ENCODE measurements at regions not wholly inside any gene's neighbourhood (a gene's known extent, or its start where the extent isn't known, plus 50 kb on each side); places are given as distances from the start of the nearest gene placed in this dataset.

- TF ChIP-seq CTCF (IDR thresholded peaks at IDR 0.05) = no peak
- ATAC-seq (ENCODE audit: low FRiP score) (no peak), DNase-seq (ENCODE audit: low spot score) (no peak)
Observed at GRCh38 chr7:49433794-49434193, 339.6 kb upstream of the VWC2 start.

- no peak for ATAC-seq (ENCODE audit: low FRiP score)
Observed at GRCh38 chr7:49434846-49435245, 338.6 kb upstream of the VWC2 start.

GRCh38 chr7:49438281-49438680 is 335.2 kb upstream of the VWC2 start:
- ATAC-seq (ENCODE audit: low FRiP score) (no peak), DNase-seq (ENCODE audit: low spot score) (no peak)
- no peak for TF ChIP-seq CTCF (IDR thresholded peaks at IDR 0.05)

More at GRCh38 chr7:49434846-49435245, 338.6 kb upstream of the VWC2 start:
- no peak for TF ChIP-seq CTCF (IDR thresholded peaks at IDR 0.05)
- DNase-seq (ENCODE audit: low spot score) = no peak

GRCh38 chr7:49443515-49443914 is 329.9 kb upstream of the VWC2 start:
- TF ChIP-seq CTCF (IDR thresholded peaks at IDR 0.05) = no peak
- DNase-seq (ENCODE audit: low spot score) = no peak
- ATAC-seq (ENCODE audit: low FRiP score) = no peak

- no peak for TF ChIP-seq CTCF (IDR thresholded peaks at IDR 0.05)
- no peak for DNase-seq (ENCODE audit: low spot score)
- no peak for ATAC-seq (ENCODE audit: low FRiP score)
Observed at GRCh38 chr7:49453486-49453885, 320.0 kb upstream of the VWC2 start.

GRCh38 chr7:49479441-49479840 is 294.0 kb upstream of the VWC2 start:
- ATAC-seq (ENCODE audit: low FRiP score) (no peak), DNase-seq (ENCODE audit: low spot score) (no peak)
- TF ChIP-seq CTCF (IDR thresholded peaks at IDR 0.05) = no peak

GRCh38 chr7:49479936-49480544 is 293.4 kb upstream of the VWC2 start:
- ATAC-seq (ENCODE audit: low FRiP score) (no peak), DNase-seq (ENCODE audit: low spot score) (no peak)
- TF ChIP-seq CTCF (IDR thresholded peaks at IDR 0.05) = no peak

Data from omental fat pad (tissue), 3 donors.